ENCODE measurements at regions not wholly inside any gene's neighbourhood (a gene's known extent, or its start where the extent isn't known, plus 50 kb on each side); places are given as distances from the start of the nearest gene placed in this dataset.
A peak's percentile ranks its signal among the peaks of the same experiment; 100 is the strongest.

GRCh38 chr6:56005426-56005825, 130.0 kb upstream of the BMP5 start:
- no peak for DNase-seq

DNA sequence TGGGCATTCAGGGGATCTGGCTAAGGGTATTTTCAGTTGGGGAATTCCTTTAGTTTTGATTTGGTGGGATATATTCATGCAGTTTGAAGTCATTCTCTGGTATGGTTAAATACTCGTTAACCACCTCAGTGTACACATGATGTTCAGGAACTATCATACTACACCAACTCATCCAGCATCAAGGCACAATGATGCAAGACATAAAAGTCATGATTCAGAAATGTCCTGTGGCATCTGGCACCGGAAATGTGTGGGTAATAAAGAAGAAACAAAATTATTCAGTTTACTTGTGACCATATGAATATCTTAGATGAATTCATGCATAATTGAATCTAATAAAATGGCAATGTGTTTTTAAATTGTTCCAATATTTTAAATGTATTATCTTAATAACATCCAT, 129.0 kb upstream of the BMP5 start:
- no peak for DNase-seq

- DNase-seq = no peak
These were observed 128.2 kb upstream of the BMP5 start for GRCh38 chr6:56003616-56004015.

DNA sequence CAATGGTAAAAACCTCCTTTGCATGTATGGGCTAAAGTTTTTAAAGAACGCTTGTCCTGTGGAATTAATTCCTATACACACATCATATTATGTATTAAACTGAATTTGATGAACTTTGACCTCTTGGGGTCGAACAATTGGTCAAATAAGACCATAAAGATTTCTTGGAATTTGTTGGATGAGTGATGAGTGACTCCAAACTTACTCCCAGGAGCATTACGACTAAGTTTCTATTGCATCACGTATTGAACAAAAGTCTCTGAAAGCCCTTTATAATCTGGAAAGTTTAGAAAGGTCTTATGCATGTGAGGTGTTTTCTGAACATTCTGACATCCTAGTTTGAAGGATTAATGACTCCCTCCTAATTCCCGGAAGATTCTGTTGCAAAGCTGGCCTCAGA, 126.9 kb upstream of the BMP5 start:
- DNase-seq = no peak

DNA sequence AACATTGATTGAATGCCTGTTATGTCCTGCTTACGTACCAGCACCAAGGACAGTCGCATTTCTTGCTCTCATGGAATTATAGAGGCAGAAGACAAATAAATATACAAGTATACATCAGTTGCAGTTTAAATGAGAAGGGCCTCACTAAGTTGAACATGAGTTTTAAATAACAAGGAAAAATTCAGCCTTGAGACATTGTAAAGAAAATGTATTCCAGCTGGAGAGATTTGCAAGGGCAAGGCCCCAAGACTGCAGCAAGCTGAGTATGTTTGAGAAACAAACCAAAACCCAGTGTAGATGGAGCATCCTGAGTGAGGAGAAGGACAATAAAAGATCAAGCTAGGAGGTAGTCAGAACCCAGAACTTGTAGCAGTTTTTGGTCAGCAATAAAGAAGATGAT, 123.2 kb upstream of the BMP5 start:
- DNase-seq = no peak

- no peak for DNase-seq
These were observed 122.0 kb upstream of the BMP5 start for GRCh38 chr6:55997223-55997874.

GRCh38 chr6:55994531-55994930, 119.1 kb upstream of the BMP5 start:
- no peak for DNase-seq

- DNase-seq = no peak
These were observed 118.0 kb upstream of the BMP5 start for GRCh38 chr6:55993418-55993817.

GRCh38 chr6:55992546-55992945, 117.2 kb upstream of the BMP5 start:
- DNase-seq = no peak

GRCh38 chr6:55985309-55985708, 109.9 kb upstream of the BMP5 start:
- DNase-seq = no peak

DNA sequence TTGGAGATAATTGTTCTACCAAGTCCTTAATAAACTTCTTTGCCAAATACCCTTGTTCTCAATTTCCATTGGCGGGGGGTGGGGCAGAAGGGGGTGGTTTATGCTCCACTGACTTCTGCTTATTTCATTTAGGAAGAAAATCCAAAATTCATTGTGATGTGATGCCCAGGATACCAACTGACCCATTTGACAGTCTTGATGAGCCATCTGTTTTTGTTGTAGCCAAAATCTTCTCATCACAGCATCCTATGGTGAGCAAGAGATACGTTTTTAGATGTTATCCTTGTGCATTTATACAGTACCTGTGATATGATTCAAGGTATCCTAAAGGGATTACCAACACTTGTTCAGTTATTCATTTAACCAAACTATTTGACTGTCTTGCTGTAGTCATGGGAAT, 108.5 kb upstream of the BMP5 start:
- no peak for DNase-seq

GRCh38 chr6:55981660-55982059, 106.3 kb upstream of the BMP5 start:
- DNase-seq = no peak

DNA sequence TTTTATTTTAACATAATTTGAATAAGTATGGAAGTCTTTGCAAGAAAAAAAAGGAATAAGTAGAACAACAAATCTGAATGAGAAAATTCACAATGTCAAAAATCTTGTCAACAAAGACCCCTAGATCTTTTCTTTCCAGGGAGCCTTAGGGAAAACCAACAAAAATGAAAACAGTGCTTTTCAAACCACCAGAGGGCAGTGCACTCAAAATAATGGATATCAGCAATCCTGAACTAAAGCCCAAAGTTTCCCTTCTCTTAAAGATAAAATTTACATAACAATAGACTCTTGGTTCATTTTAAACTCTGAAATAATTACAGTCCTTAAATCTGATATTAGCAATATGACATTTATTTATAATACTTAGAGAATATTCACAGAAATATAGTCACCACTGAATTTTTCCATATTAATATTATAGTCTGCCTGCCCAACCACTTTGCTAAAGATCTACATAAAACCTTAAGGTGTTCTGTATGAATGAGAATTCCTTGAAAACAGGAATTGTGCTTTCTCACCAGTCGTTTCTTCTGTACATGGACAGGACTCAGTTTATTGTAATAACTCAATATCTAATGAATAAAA, 105.3 kb upstream of the BMP5 start:
- peak; percentile 44 for DNase-seq

- DNase-seq = no peak
These were observed 104.1 kb upstream of the BMP5 start for GRCh38 chr6:55979526-55979925.

GRCh38 chr6:55977959-55978665, 102.7 kb upstream of the BMP5 start:
- no peak for DNase-seq

- DNase-seq = no peak
These were observed 99.3 kb upstream of the BMP5 start for GRCh38 chr6:55974688-55975087.

- DNase-seq = no peak
These were observed 96.7 kb upstream of the BMP5 start for GRCh38 chr6:55972091-55972490.

DNA sequence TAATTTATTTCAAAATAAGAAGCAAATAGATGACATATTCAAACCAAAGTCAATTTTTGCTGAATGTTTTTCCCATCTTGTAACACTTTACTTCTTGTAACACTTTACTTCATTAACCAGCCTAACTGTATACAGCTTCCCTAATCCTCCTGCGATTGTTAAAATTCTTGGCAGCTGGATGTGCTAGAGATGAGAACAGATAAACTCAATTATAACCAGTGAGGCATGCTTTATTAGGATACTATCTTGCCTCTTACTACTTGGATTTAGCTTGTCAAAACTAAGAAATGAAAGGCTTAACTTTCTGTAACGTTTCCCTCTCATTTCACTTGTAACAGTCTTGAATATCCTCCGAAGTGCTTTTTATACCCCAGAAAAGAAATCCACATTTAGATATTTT, 94.1 kb upstream of the BMP5 start:
- DNase-seq = no peak

DNA sequence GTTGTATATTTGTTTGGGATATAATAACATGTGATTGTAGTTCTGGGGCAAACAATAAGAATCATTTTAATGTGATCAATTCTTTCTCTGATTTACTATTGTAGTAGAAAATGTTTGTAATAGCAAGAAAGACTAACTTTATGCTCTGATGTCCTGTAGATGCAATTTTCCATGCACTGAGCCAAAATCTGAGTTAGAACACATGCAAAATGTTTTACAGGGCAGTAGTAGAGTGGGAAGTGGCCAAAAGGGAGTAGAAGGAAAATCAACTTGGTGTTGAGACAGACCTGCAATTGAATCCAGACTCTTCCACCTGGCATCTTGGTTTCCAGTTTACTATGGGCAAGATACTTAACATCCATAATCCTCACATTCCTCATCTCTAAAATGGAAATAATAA, 93.5 kb upstream of the BMP5 start:
- no peak for DNase-seq

GRCh38 chr6:55964136-55964535, 88.7 kb upstream of the BMP5 start:
- DNase-seq = no peak

- DNase-seq = no peak
These were observed 87.9 kb upstream of the BMP5 start for GRCh38 chr6:55963301-55963700.

- no peak for DNase-seq
These were observed 85.0 kb upstream of the BMP5 start for GRCh38 chr6:55960344-55960743.

- no peak for DNase-seq
These were observed 83.4 kb upstream of the BMP5 start for GRCh38 chr6:55958790-55959189.

GRCh38 chr6:55957961-55958422, 82.6 kb upstream of the BMP5 start:
- no peak for DNase-seq

- no peak for DNase-seq
These were observed 80.3 kb upstream of the BMP5 start for GRCh38 chr6:55955684-55956083.
